ENCODE measurements at regions not wholly inside any gene's neighbourhood (a gene's known extent, or its start where the extent isn't known, plus 50 kb on each side); places are given as distances from the start of the nearest gene placed in this dataset.

- no peaks in the 10 kb centered on the region for H3K4me1 ChIP-seq (ENCODE audit: control insufficient read depth, insufficient read depth, low read length)
- H3K4me3 ChIP-seq (ENCODE audit: low read length) = no peak overlapping the region
- H3K27ac ChIP-seq (ENCODE audit: low read length) = no peak overlapping the region
- no peaks in the 10 kb centered on the region for H3K9me3 ChIP-seq (ENCODE audit: control insufficient read depth, low read length)
- H3K27me3 ChIP-seq (ENCODE audit: control insufficient read depth, insufficient read depth) = no peaks in the 10 kb centered on the region
- ATAC-seq = no peak
- intact Hi-C loops (cut with DNase I) = no loop called here
- WGBS = 70% methylated on average over 11 of the region's 11 CpGs
- DNase-seq = no peak
These were observed 169.4 kb downstream of the TEX36 start for GRCh38 chr10:125513429-125514182.

DNA sequence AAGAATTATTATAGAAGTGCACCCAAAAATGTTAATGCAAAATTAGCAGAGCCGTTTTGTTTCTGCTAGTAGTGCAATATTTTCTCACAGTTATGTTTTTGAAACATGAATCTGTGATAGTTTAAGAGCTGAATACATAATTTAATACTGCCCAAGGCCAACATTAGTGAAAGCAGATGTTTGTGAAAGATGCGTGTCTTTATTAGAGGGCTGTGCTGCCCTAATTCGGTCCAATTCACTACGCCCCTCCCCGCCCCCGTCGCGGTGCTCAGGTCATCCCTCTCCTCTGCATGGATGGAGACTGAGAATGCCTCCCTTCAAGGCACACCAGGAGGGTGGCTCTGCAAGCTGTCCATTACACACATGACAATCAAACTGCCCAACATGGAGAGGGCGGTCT is 172.0 kb downstream of the TEX36 start:
- ATAC-seq (no peak), DNase-seq (no peak)
- no peak overlapping the region for H3K27ac ChIP-seq (ENCODE audit: low read length)
- no peaks in the 10 kb centered on the region for H3K27me3 ChIP-seq (ENCODE audit: control insufficient read depth, insufficient read depth)
- no peaks in the 10 kb centered on the region for H3K4me1 ChIP-seq (ENCODE audit: control insufficient read depth, insufficient read depth, low read length)
- WGBS = 88% methylated on average over 9 of the region's 9 CpGs
- no peak overlapping the region for H3K4me3 ChIP-seq (ENCODE audit: low read length)
- H3K9me3 ChIP-seq (ENCODE audit: control insufficient read depth, low read length) = no peaks in the 10 kb centered on the region
- intact Hi-C loops (cut with DNase I) = no loop called here

- no peak overlapping the region for H3K27ac ChIP-seq (ENCODE audit: low read length)
- intact Hi-C loops (cut with DNase I) = no loop called here
- H3K27me3 ChIP-seq (ENCODE audit: control insufficient read depth, insufficient read depth) = no peaks in the 10 kb centered on the region
- no peaks in the 10 kb centered on the region for H3K4me1 ChIP-seq (ENCODE audit: control insufficient read depth, insufficient read depth, low read length)
- no peak for DNase-seq
- WGBS = 64% methylated on average over 3 of the region's 3 CpGs
- H3K4me3 ChIP-seq (ENCODE audit: low read length) = no peak overlapping the region
- no peaks in the 10 kb centered on the region for H3K9me3 ChIP-seq (ENCODE audit: control insufficient read depth, low read length)
- ATAC-seq = no peak
These were observed 177.3 kb downstream of the TEX36 start for GRCh38 chr10:125505648-125506047.

GRCh38 chr10:125502276-125502675 is 180.7 kb downstream of the TEX36 start:
- DNase-seq (no peak), ATAC-seq (no peak)
- intact Hi-C loops (cut with DNase I) = no loop called here
- Histone ChIP-seq H3K4me3 (ENCODE audit: low read length) (no peak overlapping the region), H3K4me1 (ENCODE audit: control insufficient read depth, insufficient read depth, low read length) (no peaks in the 10 kb centered on the region), H3K9me3 (ENCODE audit: control insufficient read depth, low read length) (no peaks in the 10 kb centered on the region), H3K27me3 (ENCODE audit: control insufficient read depth, insufficient read depth) (no peaks in the 10 kb centered on the region), H3K27ac (ENCODE audit: low read length) (no peak overlapping the region)
- 84% methylated on average over 8 of the region's 8 CpGs for whole genome bisulfite sequencing

DNA sequence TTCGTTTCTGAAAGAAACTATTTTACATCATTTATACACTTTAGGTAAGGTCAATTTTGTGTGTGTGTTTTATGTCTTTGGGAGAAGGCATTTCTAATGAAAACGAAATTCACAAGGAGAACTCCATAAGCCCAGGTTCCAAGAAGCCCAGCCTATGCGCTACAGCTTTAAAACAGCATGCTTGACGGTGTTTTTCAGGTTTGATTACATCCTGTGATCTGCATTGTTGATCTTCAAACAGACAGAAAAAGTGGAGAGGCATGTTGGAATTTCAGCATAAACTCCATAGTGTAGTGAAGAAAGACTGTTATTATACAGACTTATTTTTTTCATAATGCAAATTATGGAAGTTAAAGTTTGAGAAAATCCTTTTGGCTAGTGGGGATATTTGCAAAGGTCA is 187.6 kb downstream of the TEX36 start:
- Histone ChIP-seq H3K27me3 (ENCODE audit: control insufficient read depth, insufficient read depth) (no peaks in the 10 kb centered on the region), H3K4me3 (ENCODE audit: low read length) (no peak overlapping the region), H3K27ac (ENCODE audit: low read length) (no peak overlapping the region), H3K9me3 (ENCODE audit: control insufficient read depth, low read length) (no peaks in the 10 kb centered on the region), H3K4me1 (ENCODE audit: control insufficient read depth, insufficient read depth, low read length) (no peaks in the 10 kb centered on the region)
- ATAC-seq (no peak), DNase-seq (no peak)
- WGBS = 77% methylated on average over 4 of the region's 4 CpGs
- intact Hi-C loops (cut with DNase I) = no loop called here

GRCh38 chr10:125494651-125495239 is 188.2 kb downstream of the TEX36 start:
- intact Hi-C loops (cut with DNase I) = no loop called here
- Histone ChIP-seq H3K27me3 (ENCODE audit: control insufficient read depth, insufficient read depth) (no peaks in the 10 kb centered on the region), H3K4me1 (ENCODE audit: control insufficient read depth, insufficient read depth, low read length) (no peaks in the 10 kb centered on the region), H3K4me3 (ENCODE audit: low read length) (no peak overlapping the region), H3K27ac (ENCODE audit: low read length) (no peak overlapping the region), H3K9me3 (ENCODE audit: control insufficient read depth, low read length) (no peaks in the 10 kb centered on the region)
- 66% methylated on average over 10 of the region's 10 CpGs for WGBS
- no peak for ATAC-seq
- no peak for DNase-seq

- DNase-seq = no peak
- Histone ChIP-seq H3K4me3 (ENCODE audit: low read length) (no peak overlapping the region), H3K27ac (ENCODE audit: low read length) (no peak overlapping the region), H3K9me3 (ENCODE audit: control insufficient read depth, low read length) (no peaks in the 10 kb centered on the region), H3K4me1 (ENCODE audit: control insufficient read depth, insufficient read depth, low read length) (no peaks in the 10 kb centered on the region), H3K27me3 (ENCODE audit: control insufficient read depth, insufficient read depth) (no peaks in the 10 kb centered on the region)
- no peak for ATAC-seq
- WGBS = 74% methylated on average over 2 of the region's 2 CpGs
- intact Hi-C loops (cut with DNase I) = no loop called here
These were observed 191.6 kb downstream of the TEX36 start for GRCh38 chr10:125491381-125491780.

DNA sequence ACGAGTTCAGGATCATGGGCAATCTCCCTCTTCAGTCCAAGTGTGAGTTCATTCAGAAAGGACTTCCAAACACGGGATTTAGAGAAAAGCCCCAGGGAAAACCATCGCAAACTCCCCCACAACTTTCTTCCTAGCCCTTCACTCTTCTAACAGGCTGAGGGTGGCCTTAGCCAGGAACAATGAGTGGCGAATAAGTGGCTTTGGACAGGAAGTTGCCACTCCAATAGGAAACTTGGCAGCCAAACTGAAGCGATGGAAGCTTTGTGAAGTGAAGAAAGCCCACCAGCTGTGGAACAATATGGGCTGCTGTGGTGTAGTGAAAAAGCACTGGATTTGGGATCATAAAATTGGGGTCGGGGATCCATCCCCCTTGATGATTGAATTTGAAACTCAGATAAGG is 193.2 kb downstream of the TEX36 start:
- Histone ChIP-seq H3K4me3 (ENCODE audit: low read length) (no peak overlapping the region), H3K27ac (ENCODE audit: low read length) (no peak overlapping the region), H3K27me3 (ENCODE audit: control insufficient read depth, insufficient read depth) (no peaks in the 10 kb centered on the region), H3K4me1 (ENCODE audit: control insufficient read depth, insufficient read depth, low read length) (no peaks in the 10 kb centered on the region), H3K9me3 (ENCODE audit: control insufficient read depth, low read length) (no peaks in the 10 kb centered on the region)
- no peak for ATAC-seq
- no peak for DNase-seq
- WGBS = 34% methylated on average over 6 of the region's 6 CpGs
- intact Hi-C loops (cut with DNase I) = no loop called here

GRCh38 chr10:125485665-125486064 is 197.3 kb downstream of the TEX36 start:
- H3K4me3 ChIP-seq (ENCODE audit: low read length) = no peak overlapping the region
- no peak for DNase-seq
- no peaks in the 10 kb centered on the region for H3K9me3 ChIP-seq (ENCODE audit: control insufficient read depth, low read length)
- no peaks in the 10 kb centered on the region for H3K4me1 ChIP-seq (ENCODE audit: control insufficient read depth, insufficient read depth, low read length)
- no peak for ATAC-seq
- no peaks in the 10 kb centered on the region for H3K27me3 ChIP-seq (ENCODE audit: control insufficient read depth, insufficient read depth)
- no peak overlapping the region for H3K27ac ChIP-seq (ENCODE audit: low read length)
- intact Hi-C loops (cut with DNase I) = no loop called here
- WGBS = 83% methylated on average over 4 of the region's 4 CpGs

DNA sequence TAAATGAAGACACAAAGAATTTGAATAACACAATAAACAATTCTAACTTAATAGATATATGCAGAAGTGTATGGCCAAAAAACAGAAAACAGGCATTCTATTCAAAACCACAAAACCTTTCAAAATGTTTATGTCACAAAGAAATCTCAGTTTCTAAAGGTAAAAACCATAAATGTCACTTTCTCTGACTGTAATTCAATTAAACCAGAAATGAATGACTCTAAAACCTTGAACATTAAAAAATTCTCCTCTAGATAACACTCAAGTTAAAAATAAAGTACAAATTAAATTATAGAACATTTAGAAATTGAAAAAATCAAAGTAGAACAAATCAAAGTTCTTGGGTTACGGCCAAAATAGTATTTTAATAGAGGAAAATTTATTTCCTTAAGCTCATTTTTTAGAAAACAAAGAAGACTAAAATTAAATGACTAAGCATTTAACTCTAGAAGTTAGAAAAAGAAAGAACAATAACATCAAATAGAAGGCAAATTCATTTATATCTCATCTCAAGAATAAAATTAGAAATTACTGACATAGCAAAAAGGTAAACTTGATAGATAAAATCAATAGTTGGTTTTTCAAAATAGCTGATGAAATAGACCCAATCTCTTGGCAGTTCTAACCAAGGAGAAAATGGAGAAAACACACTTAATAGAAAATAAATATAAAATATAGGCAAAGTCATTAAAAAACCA is 198.8 kb downstream of the TEX36 start:
- no peaks in the 10 kb centered on the region for H3K9me3 ChIP-seq (ENCODE audit: control insufficient read depth, low read length)
- WGBS = 88% methylated on average over 1 of the region's 1 CpG
- no peak overlapping the region for H3K4me3 ChIP-seq (ENCODE audit: low read length)
- no peak for ATAC-seq
- H3K27ac ChIP-seq (ENCODE audit: low read length) = no peak overlapping the region
- peaks cover 2% of the 10 kb centered on the region for H3K27me3 ChIP-seq (ENCODE audit: control insufficient read depth, insufficient read depth)
- no peaks in the 10 kb centered on the region for H3K4me1 ChIP-seq (ENCODE audit: control insufficient read depth, insufficient read depth, low read length)
- DNase-seq = no peak
- intact Hi-C loops (cut with DNase I) = no loop called here

DNA sequence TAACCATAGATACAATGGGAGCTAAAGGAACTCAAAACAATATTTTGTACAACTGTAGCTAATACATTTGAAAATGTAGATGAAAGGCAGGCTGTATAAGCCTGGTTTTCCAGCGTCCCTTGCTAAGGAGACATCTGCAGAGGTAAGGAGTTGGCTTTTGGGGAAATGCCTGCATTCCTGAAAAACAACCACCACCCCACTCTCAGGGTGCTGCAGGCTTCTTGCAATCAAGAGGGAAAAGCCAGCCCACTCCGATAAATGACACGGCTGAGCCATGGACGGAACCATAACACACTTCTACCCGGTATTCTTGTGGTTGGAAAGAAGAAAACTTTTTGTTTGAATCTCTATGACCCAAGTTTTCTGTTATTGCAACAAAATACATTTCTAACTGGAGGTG is 200.3 kb downstream of the TEX36 start:
- H3K4me1 ChIP-seq (ENCODE audit: control insufficient read depth, insufficient read depth, low read length) = no peaks in the 10 kb centered on the region
- H3K9me3 ChIP-seq (ENCODE audit: control insufficient read depth, low read length) = no peaks in the 10 kb centered on the region
- H3K27ac ChIP-seq (ENCODE audit: low read length) = no peak overlapping the region
- no peak overlapping the region for H3K4me3 ChIP-seq (ENCODE audit: low read length)
- WGBS = 40% methylated on average over 5 of the region's 5 CpGs
- no peak for ATAC-seq
- DNase-seq = no peak
- intact Hi-C loops (cut with DNase I) = no loop called here
- peaks cover 2% of the 10 kb centered on the region for H3K27me3 ChIP-seq (ENCODE audit: control insufficient read depth, insufficient read depth)

All from right cardiac atrium (tissue), 5 donors.